Endothelial cell of umbilical vein (primary cell): ENCODE measurements at regions not wholly inside any gene's neighbourhood (a gene's known extent, or its start where the extent isn't known, plus 50 kb on each side); places are given as distances from the start of the nearest gene placed in this dataset.

Experiments
- BruUV-seq: library from RNA; stranded (reverse); fragments of 400-500 nt; replicated peaks from 2 replicates; lab custom pipeline; 2021; lab: Mats Ljungman, UMichigan
- CTCF ChIA-PET: fragments of 300-600, 350-600 bp; sonication (Branson Sonifier 250); formaldehyde crosslinking; loops from one replicate; lab custom pipeline; 2021; ENCODE audit warnings: antibody characterized with exemption, inconsistent platforms; lab: Charles Lee
- POLR2A ChIA-PET: fragments of 300-600, 350-600 bp; sonication (Branson Sonifier 250); formaldehyde crosslinking; loops from one replicate; lab custom pipeline; 2021; ENCODE audit warnings: antibody characterized with exemption, inconsistent platforms; lab: Charles Lee
- DNase-seq: peaks from one replicate; pipeline ENCODE4 v3.0.0-alpha.2; 2011; ENCODE audit warnings: low read depth, low spot score
- FAIRE-seq: peaks from 2 replicates; lab custom pipeline; 2011; peaks lifted over from hg19 to GRCh38; lab: Jason Lieb, UNC
- H2AFZ ChIP-seq: 2 replicates; pipeline ENCODE4 v1.6.0; 2012; ENCODE audit warnings: low read depth, low read length, control low read depth, inconsistent platforms
- H3K27ac ChIP-seq: 2 replicates; pipeline ENCODE4 v1.5.1; 2011; ENCODE audit warnings: low read depth, mild to moderate bottlenecking, control low read depth, low read length, moderate library complexity; ENCODE audit not compliant: insufficient read depth
- H3K27me3 ChIP-seq, 2 experiments: 2 replicates each; pipeline versions ENCODE4 v1.6.0 to v1.6.1; 2011; ENCODE audit warnings: low read length in 2 of 2, mixed read lengths in 1 of 2; ENCODE audit not compliant: control insufficient read depth in 2 of 2, insufficient read depth in 2 of 2
- H3K36me3 ChIP-seq, 2 experiments: 2 replicates in 1 of 2; 3 replicates in 1 of 2; pipeline ENCODE4 v1.5.1; 2011; ENCODE audit warnings: low read length in 2 of 2, mild to moderate bottlenecking in 1 of 2, moderate library complexity in 1 of 2; ENCODE audit not compliant: control insufficient read depth in 2 of 2, insufficient read depth in 2 of 2; ENCODE audit errors: extremely low read depth in 1 of 2
- H3K4me1 ChIP-seq: 3 replicates; pipeline ENCODE4 v1.5.1; 2011; ENCODE audit warnings: mild to moderate bottlenecking, low read length; ENCODE audit not compliant: control insufficient read depth, insufficient read depth; ENCODE audit errors: extremely low read depth
- H3K4me2 ChIP-seq: 2 replicates; pipeline ENCODE4 v1.6.1; 2011; ENCODE audit warnings: low read length, control low read depth, mixed read lengths; ENCODE audit not compliant: insufficient read depth
- H3K4me3 ChIP-seq, 3 experiments: fragments of 200-600 bp in 1 of 3; sonication (generic), shearing (Covaris generic) in 1 of 3; replicated peaks in 1 of 3; 2 replicates each; pipeline ENCODE4 v1.5.1; 2011 to 2016; ENCODE audit warnings: control low read depth in 3 of 3, low read length in 3 of 3, mild to moderate bottlenecking in 2 of 3, inconsistent platforms in 1 of 3, low read depth in 1 of 3, moderate library complexity in 1 of 3; ENCODE audit not compliant: insufficient read depth in 1 of 3
- H3K79me2 ChIP-seq: 2 replicates; pipeline ENCODE4 v1.6.0; 2012; ENCODE audit warnings: low read length, inconsistent platforms; ENCODE audit not compliant: control insufficient read depth, insufficient read depth
- H3K9ac ChIP-seq: replicated peaks from 2 replicates; pipeline ENCODE3; 2011; ENCODE audit warnings: low read length, control low read depth; ENCODE audit not compliant: insufficient read depth; ENCODE audit errors: extremely low read depth
- H3K9me1 ChIP-seq: replicated peaks from 3 replicates; pipeline ENCODE4 v1.6.0; 2011; ENCODE audit warnings: mild to moderate bottlenecking, low read length; ENCODE audit not compliant: control insufficient read depth, insufficient read depth; ENCODE audit errors: extremely low read depth
- H3K9me3 ChIP-seq: replicated peaks from 2 replicates; pipeline ENCODE4 v1.5.1; 2012; ENCODE audit warnings: low read length, inconsistent platforms; ENCODE audit not compliant: control insufficient read depth, insufficient read depth
- H4K20me1 ChIP-seq: replicated peaks from 2 replicates; pipeline ENCODE3; 2011; ENCODE audit warnings: mild to moderate bottlenecking, low read length; ENCODE audit not compliant: control insufficient read depth, insufficient read depth; ENCODE audit errors: extremely low read depth
- EZH2 ChIP-seq: IDR thresholded peaks from 2 replicates; pipeline ENCODE4 v1.6.1; 2012; ENCODE audit warnings: borderline replicate concordance, low read depth, mild to moderate bottlenecking, moderate library complexity, low read length, inconsistent platforms; ENCODE audit not compliant: severe bottlenecking
- FOS ChIP-seq: IDR thresholded peaks from 2 replicates; pipeline ENCODE4 v1.6.1; 2011; ENCODE audit warnings: mild to moderate bottlenecking, low read length, moderate library complexity, borderline replicate concordance; ENCODE audit not compliant: insufficient read depth
- GATA2 ChIP-seq: IDR thresholded peaks from 2 replicates; pipeline ENCODE4 v1.7.0; 2011; ENCODE audit warnings: low read depth, mild to moderate bottlenecking, moderate library complexity, mixed read lengths, low read length; ENCODE audit not compliant: insufficient read length, insufficient read depth
- JUN ChIP-seq: IDR thresholded peaks from 2 replicates; pipeline ENCODE4 v1.6.1; 2011; ENCODE audit warnings: borderline replicate concordance, low read depth; ENCODE audit not compliant: insufficient read length, insufficient read depth
- MYC ChIP-seq: IDR thresholded peaks from one replicate; pipeline ENCODE4 v1.6.1; 2011; ENCODE audit warnings: mild to moderate bottlenecking, low read depth, low read length
- POLR2A ChIP-seq: IDR thresholded peaks from 2 replicates; pipeline ENCODE4 v1.6.1; 2012; ENCODE audit warnings: low read depth, mild to moderate bottlenecking, control low read depth, low read length
- POLR2AphosphoS5 ChIP-seq: IDR thresholded peaks from 2 replicates; pipeline ENCODE4 v1.6.1; 2012; ENCODE audit warnings: low read depth, mild to moderate bottlenecking, control low read depth, low read length, moderate library complexity; ENCODE audit not compliant: insufficient read depth
- dilution Hi-C: fragments of 300-500 bp; cut with MboI; formaldehyde crosslinking; loops from one replicate; pipeline ENCODE4 v1.15.0; 2019; ENCODE audit warnings: low sequenced_read_pairs; ENCODE audit not compliant: extremely low pct_ligation_motif_present
- intact Hi-C: fragments of 100-400 bp; cut with micrococcal nuclease; formaldehyde crosslinking; loops from one replicate; pipeline ENCODE4 v1.10.0; 2022
- TF ChIP-seq, protein P1 (sequence below): IDR thresholded peaks from 2 replicates; pipeline ENCODE4 v1.6.1; 2011; ENCODE audit not compliant: insufficient read depth, insufficient read length
- TF ChIP-seq, protein P2 (sequence below), 2 donors: IDR thresholded peaks; 1 replicate in 1 of 2; 2 replicates in 1 of 2; pipeline ENCODE4 v1.5.1; 2011; ENCODE audit warnings: low read length in 2 of 2, mild to moderate bottlenecking in 2 of 2, moderate library complexity in 2 of 2, control low read depth in 1 of 2, inconsistent platforms in 1 of 2, low read depth in 1 of 2; ENCODE audit not compliant: insufficient read depth in 1 of 2; ENCODE audit errors: extremely low read depth in 1 of 2

DNA sequence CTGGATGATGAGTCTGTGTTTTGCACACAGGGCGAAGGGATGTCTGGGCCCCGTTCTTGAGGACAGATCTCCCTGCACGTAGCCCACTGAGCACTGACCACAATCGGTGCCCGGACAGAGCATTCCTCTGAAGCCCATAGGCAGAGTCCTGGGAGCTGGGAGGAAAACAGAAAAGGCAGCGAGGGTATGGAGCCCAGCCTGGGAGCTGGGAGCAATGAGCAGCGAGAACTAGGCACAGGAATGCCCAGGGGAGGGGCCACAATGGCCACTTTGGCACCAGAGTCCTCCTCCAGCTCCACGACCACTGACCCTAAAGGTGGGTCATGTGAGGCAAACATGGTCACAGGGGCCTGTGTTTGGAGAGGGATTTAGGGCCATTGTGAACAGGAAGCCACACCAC lies 333.9 kb downstream of the EIPR1 start:
- Histone ChIP-seq H3K36me3 (no peaks in the 10 kb centered on the region), H3K27me3 (no peaks in the 10 kb centered on the region), H3K9me1 (no peaks in the 10 kb centered on the region), H3K9me3 (peaks cover 4% of the 10 kb centered on the region), H2AFZ (no peak overlapping the region), H3K9ac (no peak overlapping the region), H3K4me1 (no peaks in the 10 kb centered on the region), H3K4me3 (no peak overlapping the region), H3K4me2 (no peak overlapping the region), H3K27ac (no peak overlapping the region), H4K20me1 (no peaks in the 10 kb centered on the region), H3K79me2 (no peaks in the 10 kb centered on the region)
- POLR2A ChIA-PET = no interaction called here
- dilution Hi-C loops (no loop called here), intact Hi-C loops (no loop called here)
- CTCF ChIA-PET = no interaction called here
- no TSS peak for BruUV-seq
- no peak for DNase-seq
- no peak for TF ChIP-seq FOS
- no peak for TF ChIP-seq POLR2A
- TF ChIP-seq, protein P1, sequence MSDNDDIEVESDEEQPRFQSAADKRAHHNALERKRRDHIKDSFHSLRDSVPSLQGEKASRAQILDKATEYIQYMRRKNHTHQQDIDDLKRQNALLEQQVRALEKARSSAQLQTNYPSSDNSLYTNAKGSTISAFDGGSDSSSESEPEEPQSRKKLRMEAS = no peak
- no peak for TF ChIP-seq MYC
- TF ChIP-seq POLR2AphosphoS5 = no peak
- no peak for TF ChIP-seq JUN
- TF ChIP-seq EZH2 = no peak
- TF ChIP-seq, protein P2, sequence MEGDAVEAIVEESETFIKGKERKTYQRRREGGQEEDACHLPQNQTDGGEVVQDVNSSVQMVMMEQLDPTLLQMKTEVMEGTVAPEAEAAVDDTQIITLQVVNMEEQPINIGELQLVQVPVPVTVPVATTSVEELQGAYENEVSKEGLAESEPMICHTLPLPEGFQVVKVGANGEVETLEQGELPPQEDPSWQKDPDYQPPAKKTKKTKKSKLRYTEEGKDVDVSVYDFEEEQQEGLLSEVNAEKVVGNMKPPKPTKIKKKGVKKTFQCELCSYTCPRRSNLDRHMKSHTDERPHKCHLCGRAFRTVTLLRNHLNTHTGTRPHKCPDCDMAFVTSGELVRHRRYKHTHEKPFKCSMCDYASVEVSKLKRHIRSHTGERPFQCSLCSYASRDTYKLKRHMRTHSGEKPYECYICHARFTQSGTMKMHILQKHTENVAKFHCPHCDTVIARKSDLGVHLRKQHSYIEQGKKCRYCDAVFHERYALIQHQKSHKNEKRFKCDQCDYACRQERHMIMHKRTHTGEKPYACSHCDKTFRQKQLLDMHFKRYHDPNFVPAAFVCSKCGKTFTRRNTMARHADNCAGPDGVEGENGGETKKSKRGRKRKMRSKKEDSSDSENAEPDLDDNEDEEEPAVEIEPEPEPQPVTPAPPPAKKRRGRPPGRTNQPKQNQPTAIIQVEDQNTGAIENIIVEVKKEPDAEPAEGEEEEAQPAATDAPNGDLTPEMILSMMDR (IDR thresholded peaks at IDR 0.05; ENCODE audit: extremely low read depth in 1 of 2, insufficient read depth in 1 of 2, low read depth in 1 of 2, low read length in 2 of 2) = no peak
- TF ChIP-seq GATA2 = no peak
- no peak for FAIRE-seq
